HG02798 (cell line): ENCODE measurements at regions not wholly inside any gene's neighbourhood (a gene's known extent, or its start where the extent isn't known, plus 50 kb on each side); places are given as distances from the start of the nearest gene placed in this dataset.
A peak's percentile ranks its signal among the peaks of the same experiment; 100 is the strongest.

Source experiments
- ATAC-seq: cut with Tn5 transposase; IDR thresholded peaks from one replicate; pipeline ENCODE4 v1.9.1; 2021; ENCODE audit warnings: mild to moderate bottlenecking; ENCODE audit not compliant: unreplicated experiment, poor library complexity

DNA sequence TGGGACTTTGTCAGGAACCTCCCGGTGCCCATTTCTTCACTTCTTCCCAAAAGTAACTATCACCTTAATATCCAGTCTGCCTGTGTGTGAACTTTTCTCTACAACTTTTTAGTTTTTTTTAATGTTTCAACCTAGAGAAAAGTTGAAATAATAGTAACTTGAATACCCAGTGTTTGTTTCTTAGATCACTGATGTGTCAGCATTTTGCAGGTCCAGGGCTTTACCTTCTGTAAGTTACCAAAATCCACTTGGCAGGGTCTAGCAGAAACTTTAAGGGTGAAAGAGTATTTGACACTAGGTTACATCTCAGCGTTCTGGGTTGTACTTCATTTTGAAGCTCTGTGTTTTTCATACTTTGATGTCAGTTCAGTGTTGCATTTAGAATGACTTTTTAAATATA is 372.7 kb downstream of the ARL4A start:
- ATAC-seq: no peak

DNA sequence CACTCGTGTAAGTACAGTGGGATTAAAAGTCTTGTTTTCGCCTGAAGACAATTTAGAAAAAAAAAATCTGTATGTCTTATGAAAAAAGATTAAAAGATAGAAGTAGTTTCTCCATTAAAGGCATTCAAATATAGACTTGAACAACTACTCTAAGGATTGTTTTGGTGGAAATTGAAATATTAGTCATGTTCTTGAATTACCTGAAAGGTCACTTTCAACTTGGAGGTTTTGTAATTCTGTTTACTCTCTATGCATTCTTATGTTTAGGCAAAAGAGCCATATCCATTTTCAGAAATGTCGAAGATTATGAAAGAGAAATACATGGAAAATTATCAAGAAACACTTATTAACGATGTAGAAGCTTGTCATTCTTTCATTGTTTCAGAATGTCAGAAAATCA is 373.7 kb downstream of the ARL4A start:
- no peak for ATAC-seq

DNA sequence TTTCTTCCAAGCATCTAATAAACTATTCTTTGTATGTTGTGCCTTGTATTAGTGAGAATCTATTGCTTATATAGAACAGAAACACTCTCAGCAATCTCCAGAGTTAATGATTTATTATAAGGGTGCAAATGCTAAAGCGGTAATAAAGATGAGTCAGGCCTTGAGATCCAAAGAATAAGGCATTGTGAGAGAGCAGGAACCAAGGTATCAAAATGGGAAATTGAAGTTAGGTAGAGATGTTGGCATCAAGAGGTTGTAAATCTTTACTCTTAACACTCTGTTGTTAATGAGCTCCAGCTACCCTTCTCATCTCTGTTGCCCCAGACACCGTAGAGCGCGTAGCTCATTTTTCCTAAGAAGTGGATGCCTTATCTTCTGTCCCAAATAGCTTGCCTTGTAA is 375.2 kb downstream of the ARL4A start:
- ATAC-seq: no peak

DNA sequence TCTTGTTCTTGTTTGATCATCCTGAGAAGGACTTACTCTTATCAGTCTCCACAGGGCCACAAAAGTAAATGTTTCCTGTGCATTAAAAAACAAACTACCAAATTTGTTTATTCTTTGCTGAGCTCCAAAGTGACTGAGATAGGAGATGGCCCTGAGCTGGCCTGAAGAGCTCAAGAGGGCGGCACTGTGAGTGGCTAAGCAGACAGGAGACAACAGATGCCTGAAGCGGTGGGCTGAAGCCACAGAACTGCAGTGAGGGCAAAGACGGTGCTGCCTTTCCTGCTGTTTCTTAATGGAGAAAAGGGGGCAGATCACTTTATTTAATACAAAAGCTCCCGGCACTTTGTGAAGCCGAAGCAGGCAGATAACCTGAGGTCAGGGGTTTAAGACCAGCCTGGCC is 379.6 kb downstream of the ARL4A start:
- no peak for ATAC-seq

DNA sequence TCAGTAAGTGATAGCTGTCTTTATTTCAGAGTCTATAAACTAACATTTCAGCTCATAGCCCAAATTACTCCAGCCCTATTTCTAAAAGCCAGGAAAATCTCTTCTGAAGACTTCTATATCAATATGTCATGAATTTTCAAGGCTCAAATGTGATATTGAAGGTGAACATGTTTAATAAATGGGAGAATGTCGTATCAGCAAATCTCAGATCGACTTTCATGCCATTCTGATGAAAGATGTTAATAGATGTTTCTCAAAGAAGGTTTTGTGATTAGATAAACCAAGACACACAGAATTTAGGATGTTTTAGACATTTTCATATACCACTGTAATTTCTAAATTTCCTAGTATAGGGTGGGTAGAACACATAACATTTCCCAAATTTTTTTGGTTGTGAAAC is 380.6 kb downstream of the ARL4A start:
- ATAC-seq: no peak

DNA sequence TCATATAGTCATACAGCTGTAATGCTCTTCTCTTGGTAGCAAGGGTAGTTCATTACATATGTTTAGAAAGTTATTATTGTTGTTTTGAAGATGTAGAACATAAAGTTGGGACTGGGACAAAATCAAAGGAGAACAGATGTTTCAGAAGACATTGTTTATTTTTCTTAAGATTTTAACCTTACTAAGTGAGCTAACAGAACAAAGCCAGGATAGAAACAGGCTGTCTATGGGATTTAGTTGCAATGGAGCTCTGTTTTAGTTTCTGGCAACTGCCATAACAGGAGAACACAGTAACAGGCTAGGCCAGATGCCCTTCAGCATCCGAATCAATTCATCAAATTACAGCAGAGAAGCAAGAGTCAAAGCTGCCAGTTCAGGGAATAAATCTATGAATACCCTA is 382.4 kb downstream of the ARL4A start:
- no peak for ATAC-seq

DNA sequence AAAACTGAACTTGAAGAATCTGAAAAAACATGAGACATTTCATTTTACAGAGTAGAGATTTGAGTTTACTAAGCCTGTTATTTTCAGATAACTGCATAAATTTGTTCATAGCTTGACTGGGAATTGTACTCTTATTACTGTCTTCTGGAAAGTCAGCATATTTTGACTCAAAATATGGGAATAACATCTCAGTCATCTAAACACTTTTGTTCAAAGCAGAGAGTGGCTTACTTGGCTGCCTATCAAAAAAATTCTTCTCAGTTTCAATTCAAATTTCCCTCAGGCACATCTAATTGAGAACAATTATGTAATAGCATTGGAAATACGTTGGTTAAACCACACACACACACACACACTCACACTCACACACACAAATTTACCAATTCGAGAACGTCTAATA is 384.6 kb downstream of the ARL4A start:
- no peak for ATAC-seq

DNA sequence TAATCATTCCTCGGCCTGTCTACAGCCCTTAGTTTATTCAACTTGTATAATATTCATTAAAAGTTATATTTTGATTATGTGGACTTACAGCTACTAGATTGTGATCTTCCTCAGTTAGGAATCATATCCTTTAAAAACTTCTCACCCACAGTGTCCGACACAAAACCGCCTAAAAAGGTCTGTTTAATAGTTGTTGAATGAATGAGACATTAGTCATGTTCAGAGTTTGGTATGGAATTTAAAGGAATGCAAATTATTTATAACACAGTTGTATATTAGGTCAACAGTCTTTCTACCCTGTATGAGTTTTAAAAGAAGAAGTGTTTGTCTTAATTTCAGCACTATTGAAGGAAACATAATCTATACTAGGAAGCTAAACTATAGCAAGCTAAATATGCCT is 390.0 kb downstream of the ARL4A start:
- no peak for ATAC-seq

DNA sequence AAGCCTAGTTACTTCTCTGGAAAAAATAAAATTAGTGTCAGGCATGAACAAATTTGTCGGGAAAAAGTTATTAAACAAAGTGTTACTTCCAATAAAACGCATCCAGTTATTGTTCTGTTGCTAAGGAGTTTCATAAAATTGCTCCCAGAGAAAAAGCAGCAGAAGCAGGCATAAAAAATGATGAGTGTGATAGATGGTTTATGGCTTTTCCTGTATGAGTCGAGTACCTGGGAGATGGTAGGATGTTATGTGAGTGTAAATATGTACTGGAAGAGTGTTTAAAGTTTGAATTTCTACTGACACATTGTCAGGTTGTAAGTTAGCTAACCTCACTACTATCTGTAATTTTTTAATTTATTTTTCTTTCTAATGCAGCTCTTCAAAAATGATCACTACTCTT is 390.7 kb downstream of the ARL4A start:
- no peak for ATAC-seq

DNA sequence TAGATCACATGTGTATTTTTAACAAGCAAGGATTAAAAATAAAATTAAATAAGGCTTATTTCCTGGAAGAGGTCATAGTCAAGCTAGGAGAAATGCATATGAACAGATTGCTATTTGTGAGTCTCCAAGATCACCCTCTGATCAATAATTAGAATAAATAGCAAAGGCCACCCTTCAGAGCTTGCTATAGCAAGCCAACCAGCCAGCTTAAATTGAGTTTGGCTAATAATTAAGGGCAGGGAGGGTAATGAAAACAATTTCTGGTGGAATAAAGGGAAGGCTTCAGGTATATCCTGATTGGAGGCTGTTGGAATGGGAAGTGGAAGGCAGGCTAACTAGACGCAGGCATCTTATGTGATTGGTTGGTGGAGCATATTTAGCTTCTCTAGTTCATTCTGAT is 403.5 kb downstream of the ARL4A start:
- ATAC-seq: no peak

DNA sequence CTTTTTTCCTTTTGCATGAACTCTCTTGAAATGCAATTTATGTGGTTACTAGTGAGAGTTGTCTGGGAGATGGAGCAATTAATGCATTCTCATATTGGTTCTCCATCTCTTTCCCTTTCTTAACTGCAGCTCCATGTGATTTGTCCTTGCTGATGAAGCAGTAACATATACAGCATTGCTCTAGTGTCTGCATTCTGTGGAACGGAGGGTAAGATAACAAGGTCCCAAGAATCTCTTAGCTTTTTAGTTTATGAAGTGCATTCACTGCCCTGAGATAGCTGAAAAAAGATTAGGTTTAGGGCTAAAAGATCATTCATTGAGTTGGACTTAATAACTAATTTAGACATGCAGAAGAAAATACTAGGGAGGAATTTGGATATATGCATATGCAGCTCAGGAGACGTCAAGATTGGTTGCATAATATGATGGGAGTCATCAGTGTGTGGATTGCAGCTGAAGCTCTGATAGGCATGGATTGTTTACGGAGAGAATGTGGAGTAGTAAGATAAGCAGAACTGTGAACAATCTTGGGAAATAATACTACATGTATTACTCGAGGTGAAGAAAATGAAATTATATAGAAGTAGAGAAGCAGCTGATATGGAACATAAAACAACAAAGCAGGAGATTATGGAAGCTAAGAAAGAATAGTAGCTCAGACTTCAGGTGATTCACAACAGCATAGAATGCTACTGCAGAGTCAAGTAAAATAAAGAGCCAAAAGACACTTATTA is 404.7 kb downstream of the ARL4A start:
- ATAC-seq: no peak

DNA sequence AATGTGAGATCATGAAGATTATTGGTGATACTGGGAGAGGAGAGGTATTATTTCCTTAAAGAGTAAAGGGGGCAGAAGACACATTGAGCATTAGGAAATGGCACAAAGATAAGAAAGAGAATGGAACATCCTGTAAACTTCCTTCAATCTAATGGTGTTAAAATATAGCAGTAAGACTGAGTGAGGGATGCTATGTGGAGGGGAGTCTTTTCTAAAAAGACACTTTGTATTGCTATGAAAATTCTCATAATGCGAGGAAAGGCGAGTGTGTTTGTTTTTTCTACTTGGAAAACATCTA is 405.2 kb downstream of the ARL4A start:
- no peak for ATAC-seq

DNA sequence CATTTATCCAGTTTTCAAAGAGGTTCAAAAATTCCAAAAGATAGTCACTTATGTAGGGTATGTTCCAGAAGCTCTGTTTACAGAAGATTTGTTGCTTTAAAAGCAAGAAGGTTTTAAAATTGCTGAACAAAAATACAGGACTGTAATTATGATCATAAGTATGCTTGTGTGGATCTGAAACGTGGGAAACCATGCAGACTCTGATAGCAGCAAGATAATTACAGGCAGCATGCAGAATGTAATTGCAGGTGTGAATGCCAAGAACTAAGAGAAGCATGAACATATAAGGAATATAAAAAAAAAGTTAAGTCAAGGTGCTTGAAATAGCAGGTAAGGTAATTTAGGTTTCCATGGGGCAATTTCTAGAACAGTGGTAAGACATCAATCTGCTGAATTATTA is 405.7 kb downstream of the ARL4A start:
- ATAC-seq: no peak

DNA sequence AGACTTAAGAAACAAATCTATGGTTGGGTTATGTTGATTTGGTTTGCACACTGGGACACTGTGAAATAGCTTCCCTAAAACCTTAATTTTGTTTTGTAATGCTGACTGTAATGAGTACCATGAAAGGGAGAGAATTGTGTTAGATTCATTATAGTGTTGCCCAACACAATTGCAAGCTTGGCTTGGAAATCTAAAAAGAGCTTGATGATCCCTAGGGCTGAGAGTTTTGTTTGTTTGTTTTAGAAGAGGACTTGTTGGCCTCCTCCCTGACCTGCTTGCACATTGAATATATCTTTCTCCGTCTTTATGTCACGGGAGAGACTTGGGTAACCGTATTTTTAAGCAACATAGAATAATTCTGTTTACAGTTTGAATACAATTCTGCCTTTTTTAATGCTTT is 410.1 kb downstream of the ARL4A start:
- no peak for ATAC-seq

DNA sequence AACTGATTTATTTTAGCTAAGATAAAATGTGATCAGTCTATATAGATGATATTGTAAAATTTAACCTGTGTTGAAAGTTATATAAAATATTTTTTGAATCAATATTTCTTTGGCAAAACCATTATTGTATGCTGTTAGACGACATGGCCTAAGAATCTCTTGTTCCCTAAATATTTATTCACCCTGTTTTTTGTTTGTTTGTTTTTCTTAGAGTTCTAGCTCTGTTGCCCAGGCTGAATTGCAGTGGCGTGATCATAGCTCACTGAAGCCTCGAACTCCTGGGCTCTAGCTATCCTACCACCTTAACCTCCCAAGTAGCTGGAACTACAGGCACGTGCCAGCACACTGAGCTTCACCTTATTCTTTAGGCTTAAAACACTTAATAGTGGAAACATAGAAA is 410.7 kb downstream of the ARL4A start:
- no peak for ATAC-seq

DNA sequence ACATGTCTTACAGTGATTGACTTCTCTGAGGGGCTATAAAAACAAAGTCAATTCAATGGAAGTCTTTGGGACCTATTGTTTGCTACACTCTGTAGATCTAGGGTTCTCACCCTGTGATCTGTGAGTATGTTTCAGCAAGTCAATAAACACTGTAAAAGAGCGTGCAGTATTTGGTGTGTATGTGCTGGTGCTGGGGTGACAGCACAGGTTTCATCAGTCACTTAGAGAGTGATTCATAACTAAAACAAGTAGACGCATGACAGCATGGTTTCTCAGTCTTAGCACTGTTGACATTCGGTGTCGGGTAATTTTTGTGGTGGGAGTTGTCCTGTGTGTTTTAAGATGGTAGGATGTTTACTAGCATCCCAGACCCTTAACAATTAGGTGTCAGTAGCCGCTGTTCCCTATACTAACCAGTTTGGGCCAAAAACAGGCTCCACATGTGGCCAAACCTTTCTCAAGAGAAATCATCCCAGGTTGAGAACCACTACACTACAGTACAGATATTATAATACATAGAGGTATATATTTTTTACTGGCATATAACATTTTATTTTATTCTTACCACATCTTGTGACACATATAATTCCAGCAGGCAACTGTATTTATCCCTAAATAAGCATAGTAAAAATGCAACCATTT is 411.8 kb downstream of the ARL4A start:
- ATAC-seq: peak; percentile 81

DNA sequence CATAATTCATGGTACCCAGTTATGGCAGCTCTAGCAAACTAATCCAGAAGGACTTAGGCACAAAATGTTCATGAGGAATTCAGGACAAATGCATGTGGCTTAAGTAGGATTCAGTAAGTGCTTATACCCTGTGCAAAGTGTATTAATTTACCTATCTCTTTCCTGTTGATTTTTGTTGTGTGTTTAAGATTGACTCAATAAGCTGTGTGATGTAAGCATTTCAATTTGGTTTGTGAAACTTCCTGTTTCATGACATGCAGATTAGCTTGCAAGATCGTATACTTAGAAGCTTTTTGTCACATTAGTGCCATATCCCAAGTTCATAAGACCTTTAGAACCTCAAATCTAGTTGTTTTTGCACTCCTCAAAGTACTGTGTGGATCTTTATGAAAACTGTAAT is 416.7 kb downstream of the ARL4A start:
- no peak for ATAC-seq

DNA sequence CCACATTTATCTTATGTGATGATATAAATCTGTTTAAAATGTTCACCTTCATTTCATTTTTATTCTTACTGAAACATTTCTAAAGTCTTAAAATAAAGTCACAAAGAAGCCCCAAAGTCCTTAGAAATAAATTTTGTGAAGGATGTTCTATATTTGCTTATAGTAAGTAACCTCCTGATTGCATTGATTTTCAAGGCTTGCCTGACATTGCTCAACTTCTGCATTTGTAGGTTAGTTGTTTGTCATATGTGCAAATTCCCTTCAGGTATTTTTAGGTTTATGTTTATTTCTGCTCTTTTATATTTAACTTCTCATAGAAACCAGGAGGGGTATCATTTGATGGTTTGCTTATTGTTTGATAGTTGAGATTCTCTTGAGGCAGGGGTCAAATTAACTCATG is 417.8 kb downstream of the ARL4A start:
- no peak for ATAC-seq

DNA sequence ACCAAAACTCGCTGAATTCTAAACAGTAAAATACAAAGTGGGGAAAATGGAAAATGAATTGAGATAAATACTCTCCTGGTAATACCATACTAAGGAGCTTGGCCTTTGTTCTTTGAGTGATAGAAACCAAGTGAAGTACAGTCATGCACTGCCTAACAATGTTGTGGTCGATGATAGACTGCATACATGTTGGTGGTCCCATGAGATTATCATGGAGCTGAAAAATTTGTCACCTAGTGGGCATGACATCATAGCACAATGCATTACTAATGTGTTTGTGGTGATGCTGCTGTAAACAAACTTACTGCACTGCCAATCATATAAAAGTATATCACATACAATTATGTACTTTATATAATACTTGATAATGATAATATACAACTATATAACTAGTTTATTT is 419.1 kb downstream of the ARL4A start:
- ATAC-seq: no peak

DNA sequence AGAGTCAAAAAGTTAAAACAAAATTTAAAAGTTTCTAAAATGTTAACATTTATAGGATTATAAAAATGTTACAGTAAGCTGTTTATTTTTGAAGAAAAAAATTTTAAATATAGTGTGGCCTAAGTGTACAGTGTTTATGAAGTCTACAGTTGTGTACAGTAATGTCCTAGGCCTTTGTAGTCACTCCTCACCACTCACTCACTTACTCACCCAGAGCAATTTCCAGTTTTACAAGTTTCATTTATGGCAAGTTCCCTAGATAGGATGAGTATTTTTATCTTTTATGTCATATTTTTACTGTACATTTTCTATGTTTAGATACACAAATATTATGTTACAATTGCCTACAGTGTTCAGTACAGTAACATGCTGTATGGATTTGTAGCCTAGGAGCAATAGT is 419.9 kb downstream of the ARL4A start:
- ATAC-seq: no peak

DNA sequence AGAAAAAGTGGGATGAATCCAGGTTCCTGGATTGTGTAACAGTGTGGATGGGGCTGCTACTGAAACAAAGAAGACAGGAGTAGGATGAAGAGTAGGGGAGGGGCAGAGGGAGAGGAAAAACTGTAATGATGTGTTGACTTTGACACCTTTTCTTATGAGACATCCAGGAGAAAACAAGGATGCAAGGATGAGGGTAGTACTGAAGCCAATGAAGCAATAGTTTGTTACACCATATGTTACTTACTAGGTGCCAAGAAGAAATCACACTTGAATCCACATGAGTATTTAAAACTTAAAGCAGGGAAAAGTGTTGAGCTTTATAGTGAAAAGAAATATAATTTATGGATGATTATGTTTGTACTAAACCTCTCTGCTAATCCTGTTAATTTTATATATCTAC is 420.6 kb downstream of the ARL4A start:
- ATAC-seq: no peak

DNA sequence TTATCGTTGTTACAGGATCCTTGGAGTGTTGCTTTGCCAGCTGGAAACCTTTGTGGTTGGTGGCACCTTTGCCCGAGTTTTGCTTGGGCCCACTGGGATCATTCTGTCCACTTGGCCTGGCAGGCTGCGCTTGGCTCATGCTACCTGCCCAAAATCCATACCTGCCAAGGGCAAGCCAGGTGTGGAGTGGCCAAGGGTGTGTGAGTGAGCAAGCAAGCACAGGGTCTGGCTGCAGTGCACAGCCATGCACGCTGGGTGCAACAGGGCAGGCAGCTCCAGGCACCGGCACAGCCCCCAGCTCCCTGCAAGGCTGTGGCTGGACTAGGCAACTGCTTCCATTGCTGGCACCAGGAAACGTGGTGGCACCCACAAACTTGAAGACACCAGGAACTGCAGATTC is 421.8 kb downstream of the ARL4A start:
- no peak for ATAC-seq

DNA sequence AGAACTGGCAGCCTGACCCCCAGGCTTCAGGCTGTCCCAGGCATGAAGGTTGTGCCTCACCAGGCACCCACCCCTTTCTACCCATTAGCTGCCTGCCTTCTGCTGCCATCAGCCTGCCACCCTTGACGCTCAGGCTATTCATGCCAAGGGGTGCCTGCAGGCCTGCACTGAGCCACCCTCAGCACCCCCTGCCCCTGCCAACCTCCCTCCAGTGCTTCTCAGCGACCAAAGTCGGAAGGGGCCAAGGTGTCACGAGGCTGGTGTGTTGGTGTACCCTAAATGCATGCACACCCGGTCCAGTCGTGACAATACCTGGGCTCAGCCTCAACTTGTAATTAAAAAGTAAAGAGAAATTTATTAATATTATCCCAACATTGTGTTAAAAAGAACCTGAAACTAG is 422.7 kb downstream of the ARL4A start:
- no peak for ATAC-seq
